ENCODE measurements at regions not wholly inside any gene's neighbourhood (a gene's known extent, or its start where the extent isn't known, plus 50 kb on each side); places are given as distances from the start of the nearest gene placed in this dataset.

- no peak for TF ChIP-seq POLR2A (IDR thresholded peaks at IDR 0.05)
- no peak for TF ChIP-seq CTCF (IDR thresholded peaks at IDR 0.05)
- no peak for TF ChIP-seq POLR2AphosphoS5 (IDR thresholded peaks at IDR 0.05; ENCODE audit: insufficient read depth in 1 of 2, low read depth in 1 of 2)
- no peak overlapping the region for H3K27ac ChIP-seq
- peaks cover 6% of the 10 kb centered on the region for H3K27me3 ChIP-seq
- intact Hi-C loops (cut with DNase I) = no loop called here
- no peaks in the 10 kb centered on the region for H3K9me3 ChIP-seq
- no peak for DNase-seq (ENCODE audit: extremely low spot score in 2 of 2)
- H3K4me3 ChIP-seq = no peak overlapping the region
- peaks cover 6% of the 10 kb centered on the region for H3K4me1 ChIP-seq
- no peaks in the 10 kb centered on the region for H3K36me3 ChIP-seq
Observed at GRCh38 chr7:149696280-149696679, 77.1 kb downstream of the ZNF467 start.

GRCh38 chr7:149692557-149692982 is 80.8 kb downstream of the ZNF467 start:
- TF ChIP-seq CTCF (IDR thresholded peaks at IDR 0.05) = no peak
- Histone ChIP-seq H3K4me3 (no peak overlapping the region), H3K4me1 (peaks cover 6% of the 10 kb centered on the region), H3K9me3 (no peaks in the 10 kb centered on the region), H3K27me3 (peaks cover 6% of the 10 kb centered on the region), H3K36me3 (no peaks in the 10 kb centered on the region), H3K27ac (no peak overlapping the region)
- intact Hi-C loops (cut with DNase I) = no loop called here
- no peak for DNase-seq (ENCODE audit: extremely low spot score in 2 of 2)

- intact Hi-C loops (cut with DNase I) = no loop called here
- Histone ChIP-seq H3K9me3 (no peaks in the 10 kb centered on the region), H3K27me3 (peaks cover 6% of the 10 kb centered on the region), H3K4me3 (no peak overlapping the region), H3K36me3 (no peaks in the 10 kb centered on the region), H3K27ac (no peak overlapping the region), H3K4me1 (peaks cover 6% of the 10 kb centered on the region)
- DNase-seq (ENCODE audit: extremely low spot score in 2 of 2) = no peak
- TF ChIP-seq POLR2AphosphoS5 (IDR thresholded peaks at IDR 0.05; ENCODE audit: insufficient read depth in 1 of 2, low read depth in 1 of 2) (no peak), CTCF (IDR thresholded peaks at IDR 0.05) (no peak), POLR2A (IDR thresholded peaks at IDR 0.05) (no peak)
Observed at GRCh38 chr7:149692056-149692455, 81.3 kb downstream of the ZNF467 start.

- TF ChIP-seq CTCF (IDR thresholded peaks at IDR 0.05) (no peak), POLR2AphosphoS5 (IDR thresholded peaks at IDR 0.05; ENCODE audit: insufficient read depth in 1 of 2, low read depth in 1 of 2) (no peak), POLR2A (IDR thresholded peaks at IDR 0.05) (no peak)
- H3K4me1 ChIP-seq = peaks cover 6% of the 10 kb centered on the region
- H3K27me3 ChIP-seq = peaks cover 6% of the 10 kb centered on the region
- intact Hi-C loops (cut with DNase I) = no loop called here
- H3K4me3 ChIP-seq = no peak overlapping the region
- no peaks in the 10 kb centered on the region for H3K9me3 ChIP-seq
- DNase-seq (ENCODE audit: extremely low spot score in 2 of 2) = no peak
- H3K27ac ChIP-seq = no peak overlapping the region
- H3K36me3 ChIP-seq = no peaks in the 10 kb centered on the region
Observed at GRCh38 chr7:149690688-149691446, 82.5 kb downstream of the ZNF467 start.

- Histone ChIP-seq H3K4me3 (no peak overlapping the region), H3K36me3 (no peaks in the 10 kb centered on the region), H3K27ac (no peak overlapping the region), H3K27me3 (peaks cover 6% of the 10 kb centered on the region), H3K4me1 (peaks cover 6% of the 10 kb centered on the region), H3K9me3 (no peaks in the 10 kb centered on the region)
- intact Hi-C loops (cut with DNase I) = no loop called here
- no peak for DNase-seq (ENCODE audit: extremely low spot score in 2 of 2)
- TF ChIP-seq POLR2AphosphoS5 (IDR thresholded peaks at IDR 0.05; ENCODE audit: insufficient read depth in 1 of 2, low read depth in 1 of 2) = no peak
- TF ChIP-seq CTCF (IDR thresholded peaks at IDR 0.05) = no peak
- no peak for TF ChIP-seq POLR2A (IDR thresholded peaks at IDR 0.05)
Observed at GRCh38 chr7:149689291-149689721, 84.1 kb downstream of the ZNF467 start.

Data from vagina (tissue), 2 donors.